OCI-LY3 (cell line): ENCODE measurements at regions not wholly inside any gene's neighbourhood (a gene's known extent, or its start where the extent isn't known, plus 50 kb on each side); places are given as distances from the start of the nearest gene placed in this dataset.

Experiments used
- EZH2phosphoT487 ChIP-seq: fragments of 200-600 bp; shearing (Covaris generic); IDR thresholded peaks from 2 replicates; pipeline ENCODE4 v1.6.1; 2018; ENCODE audit warnings: antibody characterized with exemption, mixed run types, low read depth
- TF ChIP-seq, protein P1 (sequence below): fragments of 200-600, 300-600 bp; sonication (generic); IDR thresholded peaks from 2 replicates; pipeline ENCODE4 v1.5.1; 2014; ENCODE audit warnings: antibody characterized with exemption, low read length, low read depth

DNA sequence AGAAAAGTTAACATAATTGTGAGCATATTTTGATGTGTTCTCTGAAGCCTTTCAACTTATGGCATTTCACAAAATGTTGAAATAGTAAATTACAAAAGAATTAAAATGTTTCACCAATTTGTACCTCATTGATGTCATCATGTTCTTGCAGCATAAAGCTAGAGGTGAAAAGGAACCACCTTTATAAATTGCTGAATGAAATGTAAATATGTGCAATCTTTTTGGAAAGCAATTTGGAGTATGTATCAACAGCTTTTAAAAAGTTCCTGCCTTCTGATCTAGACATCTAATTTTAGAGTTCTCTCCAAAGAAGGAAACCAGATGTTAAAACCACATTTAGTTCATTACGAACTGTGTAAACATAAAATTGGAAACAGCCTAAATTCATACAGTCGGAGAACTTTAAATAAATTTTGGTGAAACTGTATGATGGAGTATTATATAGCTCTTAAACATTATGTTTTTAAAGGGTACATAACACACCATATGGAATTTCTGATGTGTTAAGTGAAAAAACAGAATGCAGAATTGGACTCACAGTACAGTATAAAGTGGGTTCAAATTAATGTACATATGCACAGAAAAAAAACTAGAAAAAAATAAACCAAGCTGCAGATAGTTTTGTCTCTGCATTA lies 311.2 kb upstream of the NAALADL2 start:
- TF ChIP-seq, protein P1, sequence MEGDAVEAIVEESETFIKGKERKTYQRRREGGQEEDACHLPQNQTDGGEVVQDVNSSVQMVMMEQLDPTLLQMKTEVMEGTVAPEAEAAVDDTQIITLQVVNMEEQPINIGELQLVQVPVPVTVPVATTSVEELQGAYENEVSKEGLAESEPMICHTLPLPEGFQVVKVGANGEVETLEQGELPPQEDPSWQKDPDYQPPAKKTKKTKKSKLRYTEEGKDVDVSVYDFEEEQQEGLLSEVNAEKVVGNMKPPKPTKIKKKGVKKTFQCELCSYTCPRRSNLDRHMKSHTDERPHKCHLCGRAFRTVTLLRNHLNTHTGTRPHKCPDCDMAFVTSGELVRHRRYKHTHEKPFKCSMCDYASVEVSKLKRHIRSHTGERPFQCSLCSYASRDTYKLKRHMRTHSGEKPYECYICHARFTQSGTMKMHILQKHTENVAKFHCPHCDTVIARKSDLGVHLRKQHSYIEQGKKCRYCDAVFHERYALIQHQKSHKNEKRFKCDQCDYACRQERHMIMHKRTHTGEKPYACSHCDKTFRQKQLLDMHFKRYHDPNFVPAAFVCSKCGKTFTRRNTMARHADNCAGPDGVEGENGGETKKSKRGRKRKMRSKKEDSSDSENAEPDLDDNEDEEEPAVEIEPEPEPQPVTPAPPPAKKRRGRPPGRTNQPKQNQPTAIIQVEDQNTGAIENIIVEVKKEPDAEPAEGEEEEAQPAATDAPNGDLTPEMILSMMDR: no peak
- TF ChIP-seq EZH2phosphoT487: no peak
